DND-41 (cell line): ENCODE measurements at regions not wholly inside any gene's neighbourhood (a gene's known extent, or its start where the extent isn't known, plus 50 kb on each side); places are given as distances from the start of the nearest gene placed in this dataset.

ENCODE experiments used
- ATAC-seq: fragments of 200-7000 bp; cut with Tn5 transposase; 3 replicates; pipeline ENCODE4 v1.9.1; 2021; ENCODE audit warnings: low read depth; ENCODE audit not compliant: insufficient read depth
- DNase-seq: peaks from one replicate; pipeline ENCODE4 v3.0.0-alpha.2; 2020
- H2AFZ ChIP-seq: 2 replicates; pipeline ENCODE4 v1.6.0; 2012; ENCODE audit warnings: low read depth, low read length
- H3K27ac ChIP-seq: 2 replicates; pipeline ENCODE4 v1.5.1; 2012; ENCODE audit warnings: low read length, inconsistent platforms
- H3K27me3 ChIP-seq: fragments of 200-600 bp; sonication (generic); 2 replicates; pipeline ENCODE4 v1.6.0; 2012; ENCODE audit warnings: low read length, mild to moderate bottlenecking, inconsistent platforms; ENCODE audit not compliant: insufficient read depth, poor library complexity
- H3K36me3 ChIP-seq: 2 replicates; pipeline ENCODE4 v1.5.1; 2012; ENCODE audit warnings: low read length, inconsistent platforms; ENCODE audit not compliant: insufficient read depth
- H3K4me1 ChIP-seq: 2 replicates; pipeline ENCODE4 v1.5.1; 2012; ENCODE audit warnings: mild to moderate bottlenecking, low read length; ENCODE audit not compliant: insufficient read depth
- H3K4me2 ChIP-seq: 2 replicates; pipeline ENCODE4 v1.6.0; 2012; ENCODE audit warnings: mild to moderate bottlenecking, moderate library complexity, low read length, inconsistent platforms; ENCODE audit not compliant: insufficient read depth
- H3K4me3 ChIP-seq, 2 experiments: fragments of 200-600 bp in 1 of 2; shearing (Covaris generic) in 1 of 2; 2 replicates each; pipeline ENCODE4 v1.5.1; 2012 to 2016; ENCODE audit warnings: inconsistent platforms in 2 of 2, low read length in 2 of 2, mild to moderate bottlenecking in 2 of 2, low read depth in 1 of 2, moderate library complexity in 1 of 2
- H3K79me2 ChIP-seq: 2 replicates; pipeline ENCODE4 v1.6.0; 2012; ENCODE audit warnings: low read length, inconsistent platforms; ENCODE audit not compliant: insufficient read depth
- H3K9ac ChIP-seq: 2 replicates; pipeline ENCODE4 v1.6.0; 2012; ENCODE audit warnings: low read depth, mild to moderate bottlenecking, inconsistent platforms, low read length, moderate library complexity
- H3K9me3 ChIP-seq: 2 replicates; pipeline ENCODE4 v1.5.1; 2012; ENCODE audit warnings: low read length, moderate library complexity, mild to moderate bottlenecking, inconsistent platforms; ENCODE audit not compliant: insufficient read depth, severe bottlenecking
- H4K20me1 ChIP-seq: 2 replicates; pipeline ENCODE4 v1.6.0; 2012; ENCODE audit warnings: low read length; ENCODE audit not compliant: insufficient read depth
- CTCF ChIP-seq: IDR thresholded peaks from 2 replicates; pipeline ENCODE4 v1.5.1; 2012; ENCODE audit warnings: borderline replicate concordance, low read length, moderate library complexity, mild to moderate bottlenecking; ENCODE audit not compliant: poor library complexity, severe bottlenecking; ENCODE audit errors: extremely low read depth
- EZH2 ChIP-seq: IDR thresholded peaks from 3 replicates; pipeline ENCODE4 v1.6.1; 2012; ENCODE audit warnings: borderline replicate concordance, low read depth, mild to moderate bottlenecking, moderate library complexity, low read length, inconsistent platforms; ENCODE audit not compliant: severe bottlenecking

GRCh38 chr1:55646181-55646580 is 431.0 kb upstream of the USP24 start:
- H2AFZ ChIP-seq, result no peak overlapping the region
- H4K20me1 ChIP-seq, result no peaks in the 10 kb centered on the region
- H3K4me2 ChIP-seq, result no peak overlapping the region
- H3K4me3 ChIP-seq, result no peak overlapping the region
- no peak overlapping the region for H3K27ac ChIP-seq
- no peak for ATAC-seq
- H3K9me3 ChIP-seq, result no peaks in the 10 kb centered on the region
- no peaks in the 10 kb centered on the region for H3K79me2 ChIP-seq
- TF ChIP-seq CTCF (no peak), EZH2 (no peak)
- H3K9ac ChIP-seq, result no peak overlapping the region
- peaks cover 3% of the 10 kb centered on the region for H3K27me3 ChIP-seq
- H3K4me1 ChIP-seq, result no peaks in the 10 kb centered on the region
- H3K36me3 ChIP-seq, result no peaks in the 10 kb centered on the region
- DNase-seq, result no peak

- Histone ChIP-seq H3K4me1 (no peaks in the 10 kb centered on the region), H3K27me3 (peaks cover 5% of the 10 kb centered on the region), H3K9me3 (no peaks in the 10 kb centered on the region), H3K4me3 (no peak overlapping the region), H3K4me2 (no peak overlapping the region), H3K9ac (no peak overlapping the region), H3K27ac (no peak overlapping the region), H4K20me1 (no peaks in the 10 kb centered on the region), H3K79me2 (no peaks in the 10 kb centered on the region), H2AFZ (no peak overlapping the region), H3K36me3 (no peaks in the 10 kb centered on the region)
- DNase-seq (no peak), ATAC-seq (no peak)
- TF ChIP-seq CTCF, result no peak
Measured at GRCh38 chr1:55645270-55645669, 430.1 kb upstream of the USP24 start.

- Histone ChIP-seq H4K20me1 (no peaks in the 10 kb centered on the region), H3K79me2 (no peaks in the 10 kb centered on the region), H3K27ac (no peak overlapping the region), H3K36me3 (no peaks in the 10 kb centered on the region), H3K9me3 (no peaks in the 10 kb centered on the region), H3K27me3 (peaks cover 5% of the 10 kb centered on the region), H3K4me2 (no peak overlapping the region), H3K9ac (no peak overlapping the region), H2AFZ (no peak overlapping the region), H3K4me3 (no peak overlapping the region), H3K4me1 (no peaks in the 10 kb centered on the region)
- TF ChIP-seq EZH2, result no peak
- no peak for TF ChIP-seq CTCF
- DNase-seq, result no peak
- ATAC-seq, result no peak
Measured at GRCh38 chr1:55641947-55642346, 426.8 kb upstream of the USP24 start.
